HG03025 (cell line): ENCODE measurements at regions not wholly inside any gene's neighbourhood (a gene's known extent, or its start where the extent isn't known, plus 50 kb on each side); places are given as distances from the start of the nearest gene placed in this dataset.
"Not testable (repeated sequence)": the region's sequence is repeated elsewhere in the genome, so short reads cannot be mapped to it uniquely, and the experiment has no call there.

Source experiments
- ATAC-seq: cut with Tn5 transposase; IDR thresholded peaks from one replicate; pipeline ENCODE4 v1.9.1; 2021; ENCODE audit warnings: mild to moderate bottlenecking, moderate library complexity; ENCODE audit not compliant: unreplicated experiment, low FRiP score

DNA sequence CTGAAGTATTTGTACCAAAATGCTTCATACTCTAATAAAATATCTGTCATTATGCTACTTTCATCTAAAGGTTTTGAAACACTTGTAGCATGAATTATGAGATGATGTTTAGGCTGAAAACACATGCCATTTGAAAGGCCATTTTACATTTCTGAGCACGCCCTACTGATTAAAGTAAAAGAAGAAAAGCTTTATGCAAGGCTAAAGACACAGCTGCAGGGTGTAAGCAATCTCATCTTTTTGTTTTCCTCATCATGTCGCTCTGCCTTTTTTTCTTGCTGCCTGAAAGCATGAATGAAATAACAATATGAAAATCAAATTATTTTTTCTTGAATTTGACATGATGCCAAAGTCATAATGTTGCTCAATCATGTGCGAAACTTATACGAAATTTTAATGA, 148.6 kb upstream of the ARG1 start:
- no peak for ATAC-seq

DNA sequence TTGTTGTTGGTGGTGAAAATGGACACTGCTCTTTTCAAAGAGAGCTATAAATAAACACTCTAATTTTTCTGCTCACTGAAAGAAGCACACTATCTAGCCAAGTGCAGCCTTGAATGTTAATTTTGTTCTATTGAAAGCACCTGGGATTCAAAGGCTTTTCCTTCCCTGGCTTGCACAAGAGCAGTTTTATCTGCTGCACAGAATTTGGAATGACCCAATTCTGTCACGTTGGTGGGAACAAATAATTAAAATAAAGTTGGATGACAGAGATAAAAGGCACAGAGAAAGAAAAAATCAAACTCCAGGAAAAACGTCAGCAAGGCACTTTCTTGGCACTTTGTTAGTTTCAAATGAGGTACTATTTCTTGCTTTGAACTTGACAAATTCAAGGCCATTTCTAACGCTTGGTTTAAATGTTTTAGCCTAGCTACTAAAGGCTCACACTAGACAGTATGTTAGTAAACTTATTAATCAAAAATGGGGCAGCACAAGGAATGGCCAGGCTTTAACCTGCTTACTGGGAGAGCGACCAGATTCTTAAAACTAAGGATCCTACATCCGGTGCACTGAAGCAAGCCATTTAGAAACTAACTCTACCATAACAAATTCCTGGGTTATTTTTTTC, 145.5 kb upstream of the ARG1 start:
- ATAC-seq = no peak

DNA sequence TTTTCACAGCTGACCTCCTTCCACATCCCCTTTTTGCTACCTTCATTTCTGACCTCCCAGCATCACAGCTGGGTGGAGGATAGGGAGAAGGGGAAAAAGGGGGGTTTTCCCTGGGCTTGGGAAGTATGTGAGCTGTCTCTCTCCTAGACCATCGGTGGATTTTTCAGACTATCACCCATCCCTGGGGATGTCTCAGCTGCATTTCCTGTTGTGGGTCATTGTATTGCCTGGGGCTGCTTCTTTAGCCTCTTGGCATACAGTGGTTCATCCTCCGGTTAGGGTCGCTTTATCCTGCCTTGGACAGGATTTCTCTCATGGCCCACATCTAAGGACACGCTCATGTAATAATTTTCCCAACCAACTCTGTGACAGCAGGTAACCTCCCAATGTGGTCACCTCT, 142.5 kb upstream of the ARG1 start:
- ATAC-seq = no peak

DNA sequence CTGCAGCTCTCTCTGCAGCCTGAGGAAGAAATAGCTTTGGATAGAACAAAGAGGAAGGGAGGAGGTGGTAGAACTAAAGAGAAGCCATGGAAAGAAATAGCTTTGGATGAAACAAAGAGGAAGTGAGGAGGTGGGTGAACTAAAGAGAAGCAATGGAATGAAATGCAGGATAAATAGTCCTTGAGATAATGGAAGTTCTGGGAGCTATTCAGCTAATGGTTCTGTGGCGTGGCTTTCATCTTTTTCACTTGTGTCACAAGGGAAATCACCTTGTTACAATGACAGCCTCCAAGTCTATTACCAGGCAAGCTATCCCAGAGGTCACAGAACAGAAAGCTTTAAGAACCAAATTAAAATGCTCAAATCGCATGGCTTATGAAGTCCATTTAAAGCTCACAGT, 141.3 kb upstream of the ARG1 start:
- ATAC-seq = no peak

DNA sequence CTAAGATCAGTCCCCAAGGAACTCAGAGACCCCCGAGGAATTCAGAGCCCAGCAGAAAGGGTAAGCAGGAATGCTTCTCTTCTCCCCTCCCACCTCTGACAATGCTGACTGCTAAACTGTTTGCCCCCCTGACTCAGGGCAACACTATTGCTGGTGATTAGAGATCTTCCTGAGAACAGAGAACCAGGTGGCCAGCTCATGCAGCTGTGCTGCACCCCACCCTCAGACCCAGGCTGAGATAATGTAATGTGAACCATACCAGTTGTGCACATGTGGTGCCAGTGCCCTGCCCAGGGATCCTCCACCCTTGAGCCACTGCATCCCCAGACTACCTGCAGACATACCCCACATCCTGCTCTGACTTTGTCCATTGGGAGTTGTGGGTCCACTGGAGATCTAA, 139.1 kb upstream of the ARG1 start:
- ATAC-seq = no peak

DNA sequence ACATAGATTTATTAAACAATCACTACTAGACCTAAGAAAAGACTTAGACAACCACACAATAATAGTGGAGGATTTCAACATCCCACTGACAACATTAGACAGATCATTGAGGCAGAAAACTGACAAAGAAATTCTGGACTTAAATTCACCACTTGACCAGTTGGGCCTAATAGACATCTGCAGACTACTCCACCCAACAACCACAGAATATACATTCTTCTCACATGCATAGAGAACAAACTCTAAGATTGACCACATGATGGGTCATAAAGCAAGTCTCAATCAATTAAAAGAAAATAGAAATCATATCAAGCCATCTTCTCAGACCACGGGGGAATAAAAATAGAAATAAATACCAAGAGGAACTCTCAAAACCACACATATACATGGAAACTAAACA, 136.7 kb upstream of the ARG1 start:
- no peak for ATAC-seq

DNA sequence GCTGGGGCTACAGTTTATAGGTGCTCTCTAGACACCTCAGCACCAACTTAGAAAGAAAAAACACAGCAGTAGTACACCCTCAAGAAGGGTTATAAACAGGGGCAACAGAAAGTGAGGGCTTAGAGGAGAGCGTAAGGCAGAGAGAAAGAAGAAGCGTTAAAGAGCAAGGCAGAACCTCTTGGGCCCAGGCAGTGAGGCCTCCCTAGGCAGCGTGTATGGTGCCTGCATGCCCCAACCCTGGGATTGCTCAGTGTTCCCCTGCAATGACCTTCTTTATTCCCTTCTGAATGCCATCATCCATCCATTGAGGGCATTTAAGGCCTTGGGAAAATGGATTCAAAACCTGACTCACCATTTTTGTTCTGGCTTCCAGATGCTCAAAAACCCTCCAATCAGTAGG, 130.0 kb upstream of the ARG1 start:
- ATAC-seq = no peak

DNA sequence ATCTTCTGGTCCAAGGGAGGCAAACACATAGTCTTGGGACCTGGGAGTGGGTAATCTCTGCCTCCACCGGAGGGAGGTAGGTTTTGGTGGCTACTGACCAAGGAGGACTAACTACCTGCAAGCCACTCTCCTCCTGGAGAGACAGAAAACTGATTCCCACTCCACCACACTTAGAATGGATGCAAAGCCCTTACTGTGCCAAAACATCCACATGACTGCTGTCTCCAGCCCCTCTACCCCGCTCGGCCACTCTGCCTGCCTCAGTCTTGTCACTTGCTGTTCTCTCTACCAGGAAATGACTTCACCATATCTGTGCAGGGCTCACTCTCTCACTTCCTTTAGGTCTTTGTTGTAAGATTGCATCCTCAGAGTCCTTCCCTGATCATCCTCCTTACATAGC, 129.5 kb upstream of the ARG1 start:
- no peak for ATAC-seq

DNA sequence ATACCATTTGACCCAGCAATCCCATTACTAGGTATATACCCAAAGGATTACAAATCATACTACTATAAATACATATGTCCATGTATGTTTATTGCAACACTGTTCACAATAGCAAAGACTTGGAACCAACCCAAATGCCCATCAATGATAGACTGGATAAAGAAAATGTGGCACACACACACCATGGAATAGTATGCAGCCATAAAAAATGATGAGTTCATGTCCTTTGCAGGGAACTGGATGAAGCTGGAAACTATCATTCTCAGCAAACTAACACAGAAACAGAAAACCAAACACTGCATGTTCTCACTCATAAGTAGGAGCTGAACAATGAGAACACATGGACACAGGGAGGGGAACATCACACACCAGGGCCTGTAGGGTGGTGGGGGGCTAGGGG, 127.7 kb upstream of the ARG1 start:
- ATAC-seq = not testable (repeated sequence)

DNA sequence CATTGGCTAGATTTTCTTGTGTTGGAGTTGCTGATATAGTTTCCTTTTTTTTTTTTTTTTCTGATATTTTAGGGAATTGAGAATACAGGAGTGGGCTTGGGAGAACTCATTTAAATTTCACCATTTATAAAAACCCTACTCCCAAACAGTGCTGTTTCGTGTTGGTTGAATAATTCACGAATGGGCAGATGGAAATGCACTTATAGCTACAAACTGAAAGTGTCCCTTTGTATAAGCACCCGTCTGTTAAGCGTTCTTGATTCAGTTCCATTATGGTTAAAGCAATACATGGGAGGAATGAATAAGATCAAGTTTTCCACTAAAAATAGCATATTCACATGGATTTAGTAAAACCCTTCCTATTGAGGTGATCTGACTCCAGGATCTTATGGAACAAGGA, 122.2 kb upstream of the ARG1 start:
- no peak for ATAC-seq

DNA sequence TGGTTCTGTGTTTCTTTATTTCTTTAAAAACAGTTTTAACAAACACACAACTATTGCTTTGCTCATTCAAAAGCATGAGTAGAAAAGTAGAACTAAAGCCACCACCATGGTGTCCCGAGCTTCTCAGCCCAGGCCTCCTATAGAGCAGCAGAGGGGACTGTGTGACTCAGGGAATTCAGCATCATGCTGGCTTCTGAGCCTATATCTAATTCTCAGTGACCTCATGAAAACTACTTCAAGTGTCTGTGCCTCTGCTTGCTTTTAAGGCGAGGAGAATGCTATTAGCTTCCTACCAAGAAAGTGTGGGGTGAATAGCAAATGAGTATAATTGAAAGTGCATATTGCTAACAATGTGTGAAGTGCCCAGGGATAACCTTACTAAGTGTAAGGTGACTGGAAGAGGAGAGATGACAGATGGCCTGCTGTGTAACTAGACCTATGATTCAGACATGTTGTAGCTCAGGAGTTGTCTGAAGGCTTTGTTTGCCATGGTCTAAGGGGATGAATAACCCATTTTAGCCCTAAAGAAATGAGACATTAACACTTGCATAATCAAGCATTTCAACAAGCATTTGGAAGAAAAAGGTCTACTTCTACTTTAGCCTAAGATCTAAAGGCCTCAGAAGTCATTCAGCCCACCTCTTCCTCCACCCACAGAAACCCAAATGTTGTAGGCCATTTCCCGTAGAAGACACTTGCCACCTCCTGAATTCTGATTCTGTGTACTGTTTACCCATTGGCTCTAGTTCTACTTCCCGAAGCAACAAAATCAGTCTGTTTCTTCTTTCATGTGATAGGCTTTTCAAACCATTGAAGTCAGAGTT, 121.5 kb upstream of the ARG1 start:
- no peak for ATAC-seq

DNA sequence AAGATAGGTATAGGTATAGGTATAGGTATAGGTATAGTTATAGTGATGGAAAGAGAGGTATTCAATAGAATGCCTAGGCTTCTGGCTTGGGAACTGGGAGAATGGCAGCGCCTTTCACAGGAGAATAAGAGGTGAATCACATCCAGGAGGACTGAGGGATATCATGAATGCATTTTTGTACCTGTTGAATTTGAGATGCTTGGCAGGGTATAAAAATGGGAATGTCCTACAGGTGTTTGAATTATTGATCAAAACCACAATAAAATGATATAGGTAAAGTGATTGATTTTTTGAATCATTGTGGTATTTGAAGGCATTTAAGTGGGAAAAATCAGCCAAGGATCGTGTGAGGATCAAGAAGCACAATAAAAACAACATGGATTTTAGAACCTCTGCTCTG, 119.2 kb upstream of the ARG1 start:
- no peak for ATAC-seq

DNA sequence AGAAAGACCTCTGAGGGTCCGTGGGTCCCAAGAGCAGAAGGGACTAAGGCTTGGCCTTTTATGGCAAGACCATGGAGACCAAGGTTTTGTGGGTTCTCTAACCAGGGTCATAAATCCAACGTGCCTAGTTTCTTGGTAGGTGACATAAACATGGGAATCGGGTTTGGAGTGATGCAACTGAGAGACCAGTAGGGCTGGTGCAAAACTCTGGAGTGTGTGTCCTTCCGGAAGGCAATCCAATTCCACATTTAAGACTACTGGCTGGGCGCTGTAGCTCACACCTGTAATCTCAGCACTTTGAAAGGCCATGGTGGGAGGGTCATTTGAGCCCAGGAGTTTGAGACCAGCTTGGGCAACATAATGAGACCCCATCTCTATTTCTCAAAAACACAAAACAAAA, 116.5 kb upstream of the ARG1 start:
- ATAC-seq = no peak

DNA sequence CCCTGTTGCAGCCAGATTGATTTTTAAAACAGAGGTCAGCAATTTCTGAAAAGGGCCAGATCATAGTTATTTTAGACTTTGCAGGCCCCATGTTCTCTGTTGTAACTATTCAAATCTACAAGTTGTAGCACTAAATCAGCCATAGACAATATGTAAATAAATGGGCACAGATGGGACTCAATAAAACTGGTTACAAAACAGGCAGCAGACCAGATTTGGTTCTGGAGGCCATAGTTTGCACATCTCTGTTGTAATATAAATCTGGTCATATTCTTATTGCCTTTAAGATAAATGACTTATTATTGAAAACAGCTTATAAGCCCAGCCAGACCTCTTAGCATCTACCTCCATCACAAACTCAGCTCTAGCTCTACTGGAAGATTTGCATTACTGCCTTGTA, 114.0 kb upstream of the ARG1 start:
- ATAC-seq = no peak

DNA sequence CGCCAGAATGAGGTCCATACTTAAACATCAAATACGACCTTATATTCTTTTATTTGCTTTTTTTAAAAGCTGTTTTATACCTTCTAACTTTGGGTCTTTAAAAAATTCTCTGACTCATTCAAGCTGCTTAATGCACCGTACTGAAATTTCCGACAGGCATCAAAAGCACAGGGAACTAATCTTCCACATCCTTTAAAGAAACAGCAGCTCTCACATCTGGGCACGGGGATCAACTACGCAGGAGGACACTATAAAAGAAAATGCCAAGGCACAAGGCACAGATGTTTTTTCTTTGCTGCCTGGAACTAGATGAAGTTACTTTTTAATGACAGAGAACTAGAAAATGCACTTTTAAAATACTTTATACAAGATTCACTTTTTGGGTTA, 112.4 kb upstream of the ARG1 start:
- no peak for ATAC-seq

DNA sequence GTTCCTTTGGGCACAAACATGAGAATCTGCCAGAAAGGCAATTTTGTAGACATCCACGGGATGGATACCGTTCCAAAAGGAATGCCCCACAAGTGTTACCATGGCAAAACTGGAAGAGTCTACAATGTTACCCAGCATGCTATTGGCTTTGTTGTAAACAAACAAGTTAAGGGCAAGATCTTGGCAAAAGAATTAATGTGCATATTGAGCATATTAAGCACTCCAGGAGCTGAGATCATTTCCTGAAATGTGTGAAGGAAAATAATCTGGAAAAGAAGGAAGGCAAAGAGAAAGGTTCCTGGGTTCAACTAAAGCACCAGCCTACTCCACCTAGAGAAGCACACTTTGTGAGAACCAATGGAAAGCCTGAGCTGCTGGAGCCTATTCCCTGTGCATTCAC, 103.9 kb upstream of the ARG1 start:
- ATAC-seq = no peak

DNA sequence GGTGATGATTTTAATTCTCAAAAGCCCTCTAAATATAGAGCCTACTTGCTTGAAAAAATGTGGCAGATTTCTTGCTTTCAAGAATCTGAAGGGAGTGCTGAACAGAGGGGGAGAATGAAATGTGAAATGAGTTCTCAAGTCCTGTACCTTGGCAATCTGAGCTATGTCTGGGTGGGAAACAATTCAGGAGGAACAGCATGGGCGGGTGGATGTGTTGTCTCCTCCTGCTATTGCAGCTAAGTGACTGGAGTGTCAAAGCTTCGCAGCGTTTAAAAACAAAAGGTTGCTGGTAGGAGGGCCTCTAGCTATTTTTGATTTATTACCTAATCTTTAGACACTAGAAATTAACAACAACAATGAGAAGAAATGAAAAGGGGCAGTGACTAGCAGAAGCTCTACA, 102.5 kb upstream of the ARG1 start:
- no peak for ATAC-seq

DNA sequence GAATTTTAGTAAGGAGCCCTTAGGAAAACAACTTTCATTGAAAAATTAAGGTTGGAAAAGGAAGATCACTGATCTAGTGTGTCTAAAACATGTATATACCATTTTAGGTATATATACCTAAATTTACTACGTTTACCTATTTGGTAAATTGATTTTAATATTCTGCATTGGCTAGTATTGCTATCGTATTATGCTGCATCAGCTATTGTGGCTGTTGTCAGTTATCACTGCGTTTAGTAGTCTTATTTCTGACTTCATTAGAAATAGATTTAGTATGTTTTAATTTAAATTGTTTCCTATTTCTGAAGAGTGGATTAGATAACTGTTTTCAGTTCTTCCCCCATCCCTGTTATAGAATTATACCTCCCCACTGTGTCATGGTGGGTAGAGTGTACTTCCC, 101.7 kb upstream of the ARG1 start:
- ATAC-seq = no peak

DNA sequence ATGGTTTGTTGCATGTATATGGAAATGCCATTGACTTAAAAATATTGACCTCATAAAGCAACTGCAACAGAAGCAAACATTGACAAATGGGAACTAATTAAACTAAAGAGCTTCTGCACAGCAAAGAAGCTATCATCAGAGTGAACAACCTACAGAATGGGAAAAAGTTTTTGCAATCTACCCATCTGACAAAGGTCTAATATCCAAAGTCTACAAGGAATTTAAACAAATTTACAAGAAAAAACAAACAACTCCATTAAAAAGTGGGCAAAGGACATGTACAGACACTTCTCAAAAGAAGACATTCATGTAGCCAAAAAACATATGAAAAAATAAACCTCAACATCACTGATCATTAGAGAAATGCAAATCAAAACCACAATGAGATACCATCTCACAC, 99.7 kb upstream of the ARG1 start:
- not testable (repeated sequence) for ATAC-seq

DNA sequence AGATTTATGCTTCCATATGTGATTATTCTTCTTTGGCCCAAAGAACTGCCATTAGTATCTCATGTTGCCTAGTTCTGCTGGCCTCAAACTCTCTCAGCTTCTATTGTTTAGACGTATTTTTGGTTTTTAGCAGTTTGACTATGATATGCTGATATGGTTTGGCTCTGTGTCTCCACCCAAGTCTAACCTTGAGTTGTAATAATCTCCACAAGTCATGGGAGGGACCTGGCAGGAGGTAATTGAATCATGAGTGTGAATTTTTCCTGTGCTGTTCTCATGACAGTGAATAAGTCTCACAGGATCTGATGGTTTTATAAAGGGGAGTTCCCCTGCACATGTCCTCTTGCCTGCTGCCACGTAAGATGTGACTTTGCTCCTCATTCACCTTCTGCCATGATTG, 96.7 kb upstream of the ARG1 start:
- no peak for ATAC-seq

DNA sequence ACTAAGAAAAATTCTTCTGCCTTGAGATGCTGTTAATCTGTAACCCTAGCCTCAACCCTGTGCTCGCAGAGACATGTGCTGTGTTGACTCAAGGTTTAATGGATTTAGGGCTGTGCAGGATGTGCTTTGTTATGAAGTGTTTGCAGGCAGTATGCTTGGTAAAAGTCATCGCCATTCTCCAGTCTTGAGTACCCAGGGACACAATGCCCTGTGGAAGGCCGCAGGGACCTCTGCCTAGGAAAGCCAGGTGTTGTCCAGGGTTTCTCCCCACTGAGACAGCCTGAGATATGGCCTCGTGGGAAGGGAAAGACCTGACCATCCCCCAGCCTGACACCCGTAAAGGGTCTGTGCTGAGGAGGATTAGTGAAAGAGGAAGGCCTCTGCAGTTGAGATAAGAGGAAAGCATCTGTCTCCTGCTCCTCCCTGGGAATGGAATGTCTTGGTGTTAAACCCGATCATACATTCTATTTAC, 94.2 kb upstream of the ARG1 start:
- ATAC-seq = not testable (repeated sequence)

DNA sequence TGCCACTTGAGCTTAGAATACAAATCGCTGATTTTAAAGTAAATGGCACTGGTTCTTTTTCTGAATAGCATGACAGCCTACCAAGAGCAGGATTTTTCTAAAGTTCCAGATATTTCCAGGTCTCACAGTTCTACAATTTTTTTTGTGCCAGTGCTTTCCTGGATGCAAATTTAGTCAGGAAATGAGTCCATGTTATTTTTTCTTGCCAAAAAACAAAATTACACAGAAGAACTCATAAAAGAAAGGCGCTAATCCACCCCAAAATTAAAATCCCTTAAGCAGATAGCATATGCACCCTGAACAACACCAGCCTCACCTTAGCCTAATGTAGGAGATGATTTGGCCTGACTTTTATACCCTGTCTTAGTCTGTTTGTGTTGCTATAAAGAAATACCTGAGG, 86.4 kb upstream of the ARG1 start:
- ATAC-seq = no peak
